ENCODE measurements at regions not wholly inside any gene's neighbourhood (a gene's known extent, or its start where the extent isn't known, plus 50 kb on each side); places are given as distances from the start of the nearest gene placed in this dataset.

GRCh38 chr10:6305401-6306321 lies 102.9 kb downstream of the PFKFB3 start:
- no peak for DNase-seq (ENCODE audit: low read depth)

DNA sequence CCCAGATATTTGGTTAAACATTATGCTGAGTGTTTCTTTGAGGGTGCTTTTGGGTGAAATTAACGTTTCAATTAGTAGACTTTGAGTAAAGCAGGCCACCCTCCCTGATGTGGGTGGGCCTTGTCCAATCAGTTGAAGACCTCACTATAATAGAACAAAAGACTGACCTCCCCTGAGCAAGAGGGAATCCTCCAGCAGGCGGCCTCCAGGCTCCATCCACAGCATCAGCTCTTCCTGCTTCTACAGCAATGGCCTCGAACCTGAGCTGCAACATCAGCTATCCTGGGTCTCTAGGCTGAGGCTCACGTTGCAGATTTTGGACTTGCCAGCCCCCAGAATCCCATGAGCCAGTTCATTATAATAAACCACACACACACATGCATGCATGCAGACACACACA lies 104.2 kb downstream of the PFKFB3 start:
- no peak for DNase-seq (ENCODE audit: low read depth)

GRCh38 chr10:6309816-6310215 lies 107.1 kb downstream of the PFKFB3 start:
- no peak for DNase-seq (ENCODE audit: low read depth)

GRCh38 chr10:6310977-6311376 lies 108.2 kb downstream of the PFKFB3 start:
- no peak for DNase-seq (ENCODE audit: low read depth)

GRCh38 chr10:6311700-6312330 lies 109.1 kb downstream of the PFKFB3 start:
- no peak for DNase-seq (ENCODE audit: low read depth)

GRCh38 chr10:6312636-6313035 lies 109.9 kb downstream of the PFKFB3 start:
- DNase-seq (ENCODE audit: low read depth): no peak

GRCh38 chr10:6313111-6313895 lies 110.6 kb downstream of the PFKFB3 start:
- DNase-seq (ENCODE audit: low read depth): no peak

DNA sequence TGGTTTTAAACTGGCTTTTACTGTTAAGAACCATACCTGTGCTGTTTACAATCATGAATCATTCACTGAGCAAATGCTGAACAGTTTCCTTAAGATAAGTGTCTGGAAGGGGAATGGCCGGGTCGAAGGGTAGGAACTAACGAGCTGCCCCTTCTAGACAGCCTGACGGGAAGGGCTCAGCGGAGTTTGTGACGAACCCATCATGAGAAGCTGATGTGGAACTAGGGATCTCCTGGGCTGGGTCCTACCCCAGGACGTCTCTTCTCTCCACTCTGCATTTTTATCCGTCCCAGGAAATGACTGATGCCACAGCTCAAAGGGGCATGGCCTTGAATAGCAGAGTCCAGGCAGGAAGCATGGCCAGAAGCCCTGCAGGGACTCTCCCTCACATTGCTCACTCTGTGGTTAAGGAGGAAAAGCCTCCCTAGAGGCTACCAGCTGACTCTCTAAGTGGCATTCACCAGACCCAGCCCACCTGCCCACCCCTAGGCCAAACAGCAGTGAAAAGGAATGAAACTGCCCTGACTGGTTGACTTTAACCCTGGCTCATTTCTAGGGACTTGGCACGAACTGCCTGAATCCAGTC lies 112.0 kb downstream of the PFKFB3 start:
- DNase-seq (ENCODE audit: low read depth): no peak

- DNase-seq (ENCODE audit: low read depth): no peak
These were observed 116.4 kb downstream of the PFKFB3 start for GRCh38 chr10:6319119-6319518.

GRCh38 chr10:6320320-6321010 lies 117.7 kb downstream of the PFKFB3 start:
- no peak for DNase-seq (ENCODE audit: low read depth)

GRCh38 chr10:6321880-6322279 lies 119.1 kb downstream of the PFKFB3 start:
- no peak for DNase-seq (ENCODE audit: low read depth)

GRCh38 chr10:6322805-6323204 lies 120.1 kb downstream of the PFKFB3 start:
- no peak for DNase-seq (ENCODE audit: low read depth)

DNA sequence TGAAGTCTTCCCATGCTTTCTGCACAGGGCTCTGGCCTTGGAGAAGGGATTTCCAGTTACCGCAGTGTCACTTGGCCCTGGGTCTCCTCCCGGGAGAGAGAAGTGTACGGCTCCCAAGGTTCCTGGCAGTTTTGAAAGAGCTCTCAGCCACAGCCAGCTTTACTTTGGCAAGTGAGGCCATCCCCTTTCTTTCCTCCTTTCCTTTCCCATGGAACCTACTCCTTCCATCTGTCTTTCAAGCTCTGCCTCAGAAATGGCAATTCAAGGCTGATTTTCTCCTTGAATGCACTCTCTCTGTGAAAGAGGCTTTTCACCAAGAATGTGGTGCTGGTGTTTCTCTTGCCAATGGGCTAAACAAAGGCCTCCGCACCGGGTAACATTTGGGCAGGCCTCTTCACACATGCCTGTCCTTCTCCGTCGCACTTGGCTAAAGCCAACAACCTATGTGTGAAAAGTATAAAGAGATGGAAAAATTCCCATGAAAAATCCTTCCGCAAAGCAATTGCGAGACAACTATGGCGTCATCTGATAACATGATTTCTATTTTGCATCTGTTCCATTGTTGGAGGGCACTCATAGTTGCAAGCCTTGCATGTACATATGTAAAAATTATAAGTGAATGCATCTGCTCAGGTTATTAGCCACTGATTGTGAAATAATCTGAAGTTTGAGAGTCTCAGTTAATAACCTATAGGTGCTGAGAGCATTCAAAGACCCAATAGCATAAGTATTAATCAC lies 125.4 kb downstream of the PFKFB3 start:
- DNase-seq (ENCODE audit: low read depth): no peak

GRCh38 chr10:6328699-6329423 lies 126.1 kb downstream of the PFKFB3 start:
- no peak for DNase-seq (ENCODE audit: low read depth)

- no peak for DNase-seq (ENCODE audit: low read depth)
These were observed 130.4 kb downstream of the PFKFB3 start for GRCh38 chr10:6333086-6333485.

GRCh38 chr10:6333973-6334372 lies 131.2 kb downstream of the PFKFB3 start:
- DNase-seq (ENCODE audit: low read depth): no peak

DNA sequence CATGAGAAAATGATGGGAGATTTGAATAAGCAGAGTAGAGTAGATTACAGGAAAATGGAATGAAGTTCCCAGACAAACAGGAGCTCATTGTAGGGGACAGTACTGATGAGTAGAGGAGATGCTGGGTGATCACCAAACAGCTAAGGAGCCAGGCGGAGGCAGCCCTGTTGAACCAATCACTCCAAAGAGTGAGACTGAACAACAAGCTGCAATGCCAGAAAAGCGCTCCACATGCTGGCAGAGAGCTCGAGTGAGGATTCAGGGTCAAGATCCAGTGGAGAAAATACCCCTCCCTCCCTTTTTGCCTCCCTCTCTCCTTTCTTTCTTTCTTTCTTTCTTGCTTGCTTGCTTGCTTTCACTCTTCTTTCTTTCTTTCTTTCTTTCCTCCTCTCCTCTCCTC lies 133.3 kb downstream of the PFKFB3 start:
- DNase-seq (ENCODE audit: low read depth): no peak

- no peak for DNase-seq (ENCODE audit: low read depth)
These were observed 134.7 kb downstream of the PFKFB3 start for GRCh38 chr10:6337382-6337781.

DNA sequence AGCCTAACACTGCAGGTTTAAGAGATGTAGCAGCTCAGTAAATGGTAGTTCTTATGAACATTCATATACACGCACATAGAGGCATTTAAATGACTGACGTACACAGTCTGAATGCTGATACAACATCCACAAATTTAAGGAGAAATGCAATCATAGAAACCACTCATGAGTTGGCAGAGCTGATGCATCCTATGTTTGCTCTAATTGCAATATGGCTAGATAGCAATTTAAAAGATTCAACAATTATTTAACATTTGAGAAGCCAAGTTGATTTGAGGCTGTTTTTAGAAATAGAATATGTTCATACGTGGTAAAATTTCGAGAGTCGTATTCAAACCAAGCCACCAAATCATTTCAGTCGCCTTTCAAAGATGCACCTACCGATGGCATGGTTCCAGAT lies 135.6 kb downstream of the PFKFB3 start:
- DNase-seq (ENCODE audit: low read depth): no peak

GRCh38 chr10:6339891-6340290 lies 137.2 kb downstream of the PFKFB3 start:
- DNase-seq (ENCODE audit: low read depth): no peak
